ELF-1 (cell line): ENCODE measurements at regions not wholly inside any gene's neighbourhood (a gene's known extent, or its start where the extent isn't known, plus 50 kb on each side); places are given as distances from the start of the nearest gene placed in this dataset.
"Not testable (repeated sequence)": the region's sequence is repeated elsewhere in the genome, so short reads cannot be mapped to it uniquely, and the experiment has no call there.

ENCODE experiments used
- DNase-seq: peaks from one replicate; pipeline ENCODE4 v3.0.0-alpha.2; 2016; ENCODE audit warnings: low read depth, low spot score

GRCh38 chr7:26958834-26959233 lies 94.4 kb upstream of the SKAP2 start:
- no peak for DNase-seq

DNA sequence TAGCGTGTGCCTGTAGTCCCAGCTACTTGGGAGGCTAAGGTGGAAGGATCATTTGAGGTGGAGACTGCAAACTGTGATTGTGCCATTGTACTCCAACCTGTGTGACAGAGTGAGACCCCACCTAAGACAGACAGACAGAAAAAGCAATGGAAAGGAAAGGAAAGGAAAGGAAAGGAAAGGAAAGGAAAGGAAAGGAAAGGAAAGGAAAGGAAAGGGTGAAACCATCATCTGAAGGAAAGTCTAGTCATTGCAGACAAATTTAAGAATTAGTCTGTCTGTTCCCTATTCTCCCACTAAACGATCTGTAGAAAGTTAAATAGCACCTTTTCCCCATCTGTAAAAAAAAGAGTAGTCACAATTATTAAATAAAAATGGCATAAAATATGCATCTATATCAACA lies 91.1 kb upstream of the SKAP2 start:
- DNase-seq: no peak

DNA sequence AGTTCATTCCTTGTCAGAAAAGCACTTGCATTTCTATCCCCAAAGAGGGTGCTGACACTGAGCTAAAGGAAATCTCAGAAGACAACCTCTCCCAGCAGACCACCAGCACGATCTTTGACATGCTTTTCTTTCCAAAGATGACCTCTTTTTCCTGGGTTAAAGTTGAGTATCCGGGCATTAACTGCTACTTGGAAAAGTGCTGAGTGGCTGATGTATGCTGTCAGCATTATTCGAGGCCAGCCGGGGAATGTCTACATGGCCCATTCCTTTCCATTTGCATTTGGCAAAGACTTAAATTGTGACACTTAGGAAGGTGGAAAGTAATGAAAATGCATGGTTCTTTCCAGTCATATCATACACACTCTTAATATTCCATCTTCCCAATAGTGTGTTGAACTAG lies 90.6 kb upstream of the SKAP2 start:
- no peak for DNase-seq

DNA sequence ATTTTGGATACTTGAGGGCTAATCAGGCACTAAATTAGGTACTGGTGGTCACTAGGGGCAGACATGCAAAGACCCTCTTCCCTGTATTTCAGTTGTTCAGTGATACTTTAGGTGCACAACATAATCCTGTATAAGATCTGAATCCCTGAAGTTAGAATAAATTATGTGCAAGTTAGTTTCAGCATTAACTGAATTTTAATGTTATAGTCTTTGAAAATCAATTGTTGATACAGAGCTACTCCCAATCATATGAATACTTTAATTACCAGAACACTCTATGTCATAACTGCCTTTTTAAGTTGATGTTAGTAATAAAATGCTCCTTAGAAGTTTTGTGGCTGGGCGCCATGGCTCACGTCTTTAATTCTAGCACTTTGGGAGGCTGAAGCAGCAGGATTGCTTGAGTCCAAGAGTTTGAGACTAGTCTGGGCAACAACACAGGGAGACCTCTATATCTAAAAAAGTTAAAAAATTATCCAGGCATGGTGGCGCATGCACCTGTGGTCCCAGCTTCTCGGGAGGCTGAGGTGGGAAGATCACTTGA lies 87.1 kb upstream of the SKAP2 start:
- no peak for DNase-seq

- no peak for DNase-seq
Measured at GRCh38 chr7:26950889-26951288, 86.5 kb upstream of the SKAP2 start.

DNA sequence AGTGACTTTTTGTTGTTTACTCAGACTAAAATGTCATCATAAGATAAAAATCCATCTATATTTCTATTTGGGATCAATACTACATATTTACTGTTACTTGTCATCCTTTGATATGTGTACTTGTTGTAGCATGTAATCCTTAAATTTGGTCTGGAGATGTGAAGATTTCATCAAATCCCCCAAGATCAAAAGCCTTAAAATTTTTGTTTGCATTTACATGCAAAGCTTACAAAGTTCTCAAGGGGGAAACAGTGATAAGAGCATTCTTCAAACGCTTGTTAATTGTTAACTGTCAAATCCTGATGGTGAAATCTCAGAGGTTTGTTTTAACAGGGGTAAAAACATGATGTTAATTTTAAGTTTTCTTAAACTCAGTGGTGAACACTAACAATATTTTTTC lies 84.9 kb upstream of the SKAP2 start:
- DNase-seq: no peak

GRCh38 chr7:26948617-26949118 lies 84.3 kb upstream of the SKAP2 start:
- DNase-seq: peak; percentile 44

- no peak for DNase-seq
Measured at GRCh38 chr7:26944501-26945358, 80.3 kb upstream of the SKAP2 start.

GRCh38 chr7:26937939-26938623 lies 73.7 kb upstream of the SKAP2 start:
- DNase-seq: no peak

DNA sequence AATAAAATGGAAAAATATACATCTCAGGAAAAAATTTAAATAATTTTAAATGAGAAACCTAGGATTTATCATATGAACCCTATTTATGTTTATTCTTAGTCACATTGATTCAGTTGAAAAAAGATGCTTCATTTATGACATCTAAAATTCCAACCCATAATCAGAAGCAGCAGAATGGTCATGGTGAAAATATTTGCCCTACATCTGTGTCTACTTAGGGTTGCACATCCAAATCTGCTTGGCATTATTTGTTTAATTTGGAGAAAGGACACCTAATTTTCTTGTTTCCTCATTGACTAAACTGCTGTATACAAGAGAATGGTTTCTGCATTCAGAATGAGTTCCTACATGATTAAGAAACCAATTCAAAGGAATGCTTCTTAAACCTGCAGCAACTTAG lies 72.9 kb upstream of the SKAP2 start:
- DNase-seq: no peak

- DNase-seq: not testable (repeated sequence)
Measured at GRCh38 chr7:26932616-26933015, 68.2 kb upstream of the SKAP2 start.

- no peak for DNase-seq
Measured at GRCh38 chr7:26930845-26931244, 66.5 kb upstream of the SKAP2 start.

DNA sequence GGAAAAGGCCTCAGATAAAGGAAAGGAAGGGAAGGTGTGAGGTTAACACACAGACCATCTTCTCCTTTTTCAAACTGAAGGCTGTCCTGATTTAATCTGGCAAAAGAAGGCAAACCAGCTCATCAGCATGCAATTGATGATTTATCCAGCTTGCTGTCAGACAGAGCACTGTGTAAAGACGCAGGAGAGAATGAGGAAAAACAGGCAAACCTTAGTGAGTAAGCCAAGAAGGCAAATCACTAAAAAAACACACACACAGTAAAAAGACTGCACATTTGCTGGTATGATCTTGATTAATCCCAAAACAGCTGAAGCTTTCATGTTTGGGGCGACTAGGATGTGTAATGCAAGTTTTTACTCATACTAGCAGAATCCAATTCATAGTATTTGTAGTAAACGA lies 65.8 kb upstream of the SKAP2 start:
- peak; percentile 20 for DNase-seq

DNA sequence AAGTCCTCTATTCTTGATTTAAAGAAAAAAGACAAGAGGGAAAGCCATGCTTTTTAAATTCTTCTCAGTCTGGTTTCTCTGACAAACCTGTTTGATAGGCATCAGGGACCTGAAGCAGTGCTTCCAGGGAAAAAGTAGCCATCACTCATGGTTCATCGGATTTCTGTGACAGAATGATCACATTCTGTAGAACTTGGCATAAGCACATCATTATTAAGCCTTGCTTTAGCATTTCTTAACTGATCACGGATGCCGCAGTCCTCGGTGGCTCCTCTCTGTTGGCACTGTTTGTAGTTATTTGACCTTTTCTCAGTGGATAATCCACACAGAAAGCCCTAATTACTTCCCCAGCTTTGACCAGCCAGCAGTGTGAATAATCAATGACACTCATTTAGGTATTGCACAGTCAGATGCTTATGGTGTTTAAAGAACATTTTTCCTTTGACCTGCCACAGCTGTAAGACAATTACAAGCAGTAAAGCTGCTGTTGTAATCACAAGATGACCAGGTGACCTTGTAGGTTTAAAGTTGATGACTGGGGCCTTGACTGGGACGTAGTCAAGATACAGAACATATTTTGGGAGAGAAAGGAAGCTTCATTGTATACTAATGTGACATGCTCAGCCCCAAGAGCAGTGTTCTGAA lies 64.4 kb upstream of the SKAP2 start:
- DNase-seq: peak; percentile 8

DNA sequence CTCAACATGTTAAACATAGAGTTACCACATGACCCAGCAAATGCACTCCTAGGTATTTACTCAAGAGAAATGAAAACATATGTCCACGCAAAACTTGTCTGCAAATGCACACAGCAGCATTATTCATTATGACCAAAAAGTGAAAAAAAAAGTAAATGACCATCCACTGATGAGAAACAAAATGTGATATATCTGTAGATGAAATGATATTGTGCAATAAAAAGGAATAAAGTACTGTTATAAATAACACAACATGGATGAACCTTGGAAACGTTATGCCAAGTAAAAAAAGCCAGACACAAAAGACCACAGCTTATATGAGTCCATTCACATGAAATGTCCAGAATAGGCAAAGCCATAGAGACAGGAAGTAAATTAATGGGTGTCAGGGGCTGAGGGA lies 61.4 kb upstream of the SKAP2 start:
- DNase-seq: no peak

GRCh38 chr7:26924149-26924767 lies 59.9 kb upstream of the SKAP2 start:
- DNase-seq: no peak

GRCh38 chr7:26919906-26920493 lies 55.6 kb upstream of the SKAP2 start:
- no peak for DNase-seq

DNA sequence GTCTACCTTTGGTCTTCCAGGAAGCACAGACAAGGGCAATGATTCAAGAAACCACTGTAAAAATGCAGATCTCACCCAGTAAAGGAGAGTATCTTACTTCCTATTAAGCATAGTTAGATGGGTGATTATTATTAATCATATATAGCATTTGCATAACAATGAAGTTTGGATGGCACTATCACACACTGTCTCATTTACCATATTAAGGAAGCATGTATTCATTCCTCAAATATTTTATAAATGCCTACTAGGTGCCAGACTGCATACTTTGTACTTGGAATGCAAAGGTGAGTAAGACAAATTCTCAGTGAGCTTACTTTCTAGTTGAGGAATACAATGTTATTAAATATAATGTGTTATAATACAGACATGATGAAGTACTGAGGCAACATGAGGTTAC lies 53.9 kb upstream of the SKAP2 start:
- DNase-seq: no peak

GRCh38 chr7:26916779-26917320 lies 52.5 kb upstream of the SKAP2 start:
- no peak for DNase-seq

GRCh38 chr7:26916336-26916735 lies 51.9 kb upstream of the SKAP2 start:
- no peak for DNase-seq
